GM18498 (cell line): ENCODE measurements at regions not wholly inside any gene's neighbourhood (a gene's known extent, or its start where the extent isn't known, plus 50 kb on each side); places are given as distances from the start of the nearest gene placed in this dataset.

ENCODE experiments used
- ATAC-seq: cut with Tn5 transposase; IDR thresholded peaks from one replicate; pipeline ENCODE4 v1.9.1; 2021; ENCODE audit warnings: mild to moderate bottlenecking, moderate library complexity; ENCODE audit not compliant: unreplicated experiment

DNA sequence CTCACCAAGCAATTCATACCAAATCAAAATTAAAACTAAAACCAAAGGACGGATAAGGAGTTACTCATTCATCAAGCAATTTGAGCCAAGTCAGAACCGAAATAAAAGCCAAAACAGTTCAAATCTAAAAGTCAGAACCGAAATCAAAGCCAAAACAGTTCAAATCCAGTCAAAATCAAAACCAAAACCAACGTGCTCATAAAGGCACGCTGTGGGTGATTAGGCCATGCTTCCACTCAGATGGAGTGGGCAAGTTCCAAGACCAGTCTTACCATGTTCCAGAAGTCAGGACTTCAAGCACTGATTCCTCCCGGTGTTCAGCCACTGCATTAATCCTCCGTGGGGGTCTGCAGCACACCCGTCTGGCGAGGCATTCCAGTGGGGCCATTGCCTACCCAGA, 409.3 kb downstream of the TGFB2 start:
- ATAC-seq = no peak

- ATAC-seq = no peak
Observed at GRCh38 chr1:218755128-218755527, 410.0 kb downstream of the TGFB2 start.

DNA sequence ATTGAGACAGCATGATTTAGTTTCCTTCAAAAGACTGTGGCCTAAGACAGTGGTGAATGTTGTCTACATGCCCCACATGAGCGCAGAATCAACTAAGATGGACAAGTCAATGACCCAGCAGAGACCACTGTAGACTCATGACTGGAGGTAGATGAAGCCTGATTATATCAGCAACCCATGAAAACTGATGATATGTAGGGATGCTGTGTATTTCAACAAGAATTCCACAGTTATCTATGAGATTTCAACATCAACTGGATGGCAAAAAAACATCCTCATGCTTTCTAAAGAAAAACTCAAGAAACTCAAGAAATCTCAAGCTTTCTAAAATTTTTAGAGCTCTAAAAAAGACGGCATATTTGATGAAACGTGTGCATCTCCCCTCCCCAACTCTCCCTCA, 413.9 kb upstream of the LYPLAL1 start:
- no peak for ATAC-seq

- ATAC-seq = no peak
Observed at GRCh38 chr1:218760601-218761570, 412.8 kb upstream of the LYPLAL1 start.

- peak; percentile 58 for ATAC-seq
Observed at GRCh38 chr1:218763538-218763937, 410.1 kb upstream of the LYPLAL1 start.

DNA sequence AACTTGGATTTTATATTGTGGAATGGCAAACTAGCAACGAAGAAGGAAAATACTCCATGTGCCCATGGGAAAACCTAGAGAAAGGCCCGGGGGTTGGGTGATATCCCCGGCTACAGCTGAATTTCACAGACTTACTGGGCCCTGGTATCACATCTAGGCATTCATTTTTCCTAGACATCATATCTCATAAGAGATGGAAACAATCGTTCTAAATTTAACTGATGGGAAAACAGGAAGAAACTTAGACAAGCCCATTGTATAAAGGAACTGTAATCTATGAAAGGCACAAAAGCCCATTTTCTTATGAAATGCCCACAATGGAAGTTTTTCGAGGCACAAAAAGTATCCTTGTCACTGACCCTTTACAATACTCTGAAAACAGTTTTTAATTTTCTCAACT, 407.9 kb upstream of the LYPLAL1 start:
- no peak for ATAC-seq

- ATAC-seq = no peak
Observed at GRCh38 chr1:218771931-218772330, 401.7 kb upstream of the LYPLAL1 start.

DNA sequence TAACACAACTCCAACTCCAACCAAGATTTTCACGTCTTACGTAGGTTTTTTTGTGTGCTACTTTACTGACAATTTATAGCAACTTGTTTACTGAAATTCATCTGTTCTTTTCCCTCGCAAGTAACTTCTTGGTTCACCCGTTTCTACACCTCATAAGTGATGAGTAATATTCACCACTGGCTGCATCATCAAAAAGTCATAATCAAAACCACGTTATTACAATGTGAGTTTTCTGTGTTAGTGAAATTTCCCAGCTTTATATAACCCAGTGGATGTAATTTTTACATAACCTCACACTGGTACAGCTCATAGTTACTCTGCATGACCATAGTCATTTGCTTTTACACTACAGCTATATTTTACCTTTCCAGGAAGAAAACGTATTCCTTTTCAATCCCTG, 401.1 kb upstream of the LYPLAL1 start:
- ATAC-seq = no peak

DNA sequence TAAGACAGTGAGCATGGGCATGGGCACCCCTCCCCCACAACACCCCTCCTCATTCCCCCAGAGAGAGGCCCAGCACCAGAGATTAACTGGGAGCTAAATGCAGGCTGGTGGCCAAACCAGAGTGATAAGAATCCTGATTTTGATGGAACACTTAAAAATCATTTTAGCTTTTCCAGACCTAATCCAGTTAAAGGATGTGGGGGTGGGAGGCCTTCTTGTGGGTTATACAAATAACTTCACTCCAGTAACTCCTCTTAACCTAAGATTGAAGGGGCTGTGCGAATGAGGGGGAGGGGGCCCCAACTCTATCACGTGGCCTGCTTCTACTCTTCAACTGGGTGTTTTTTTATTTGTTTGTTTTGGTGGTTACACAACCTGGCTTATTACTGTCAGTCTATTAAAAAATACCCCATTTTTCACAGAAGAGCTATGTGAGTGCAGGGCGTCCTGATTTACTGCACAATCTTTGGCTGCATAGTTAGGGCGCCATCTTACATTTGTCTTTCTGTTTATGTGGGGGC, 398.1 kb upstream of the LYPLAL1 start:
- ATAC-seq = no peak

DNA sequence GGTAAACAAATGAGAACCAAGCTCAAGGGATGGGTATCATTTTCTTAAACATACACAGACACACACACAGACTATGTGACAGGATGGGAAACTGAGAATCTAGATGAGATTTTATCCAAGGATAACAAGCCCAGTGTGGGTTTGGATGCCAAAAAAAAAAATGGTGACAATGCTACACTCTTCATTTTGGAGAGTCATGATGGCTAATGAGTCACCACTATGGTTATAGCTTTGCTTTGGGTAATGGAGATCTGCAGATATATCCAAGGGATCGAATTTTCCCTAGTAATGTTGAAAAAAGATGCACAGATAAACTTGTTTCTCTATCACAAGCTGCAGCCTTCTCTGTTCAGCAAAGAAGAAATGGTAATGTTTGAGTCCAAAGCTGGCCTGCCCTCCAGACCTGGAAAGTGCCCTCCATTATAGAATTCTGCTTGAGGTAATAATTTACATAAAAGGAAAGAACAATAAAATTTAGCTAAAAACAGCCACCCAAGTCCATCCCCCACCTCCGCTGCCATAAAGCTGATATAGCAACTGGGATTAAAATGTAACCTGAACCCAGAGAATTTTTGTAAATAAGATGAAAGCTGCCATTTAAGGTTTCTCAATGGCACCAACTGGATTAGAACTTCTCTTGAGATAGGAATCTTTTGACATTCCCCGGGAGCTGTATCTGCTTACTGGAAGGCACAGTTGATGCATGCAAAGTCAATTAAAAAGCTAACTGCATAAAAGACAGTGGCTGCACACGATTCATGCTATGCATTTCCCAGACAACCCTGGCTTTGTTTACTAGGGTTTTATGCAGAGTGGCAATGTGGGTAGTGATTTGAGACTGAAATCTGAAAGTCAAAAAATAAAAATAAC, 395.2 kb upstream of the LYPLAL1 start:
- ATAC-seq = no peak

GRCh38 chr1:218779341-218780100, 394.2 kb upstream of the LYPLAL1 start:
- ATAC-seq = no peak

GRCh38 chr1:218783131-218783530, 390.5 kb upstream of the LYPLAL1 start:
- no peak for ATAC-seq

- ATAC-seq = no peak
Observed at GRCh38 chr1:218783916-218784315, 389.8 kb upstream of the LYPLAL1 start.

- no peak for ATAC-seq
Observed at GRCh38 chr1:218785928-218786327, 387.8 kb upstream of the LYPLAL1 start.

GRCh38 chr1:218787826-218788225, 385.9 kb upstream of the LYPLAL1 start:
- no peak for ATAC-seq

GRCh38 chr1:218796773-218797172, 376.9 kb upstream of the LYPLAL1 start:
- no peak for ATAC-seq

- no peak for ATAC-seq
Observed at GRCh38 chr1:218802799-218803198, 370.9 kb upstream of the LYPLAL1 start.

- ATAC-seq = no peak
Observed at GRCh38 chr1:218803351-218803997, 370.2 kb upstream of the LYPLAL1 start.

GRCh38 chr1:218804014-218804785, 369.5 kb upstream of the LYPLAL1 start:
- no peak for ATAC-seq

- ATAC-seq = no peak
Observed at GRCh38 chr1:218809061-218809460, 364.6 kb upstream of the LYPLAL1 start.
